Coronary artery (tissue), 2 donors: ENCODE measurements at regions not wholly inside any gene's neighbourhood (a gene's known extent, or its start where the extent isn't known, plus 50 kb on each side); places are given as distances from the start of the nearest gene placed in this dataset.

ENCODE experiments used
- DNase-seq: peaks from one replicate; pipeline ENCODE4 v3.0.0-alpha.2; 2017; ENCODE audit warnings: low spot score
- H3K27ac ChIP-seq, 2 donors: fragments of 200-600 bp; sonication (generic); one replicate each; pipeline ENCODE4 v1.5.1; 2016 to 2019
- H3K4me3 ChIP-seq: fragments of 200-600 bp; sonication (generic); 2 replicates; pipeline ENCODE4 v1.5.1; 2016; ENCODE audit warnings: mild to moderate bottlenecking, moderate library complexity
- CTCF ChIP-seq: fragments of 200-600 bp; sonication (generic); IDR thresholded peaks from one replicate; pipeline ENCODE4 v1.5.1; 2019; ENCODE audit warnings: antibody characterized with exemption

GRCh38 chr10:44183667-44184632 lies 200.9 kb downstream of the CXCL12 start:
- Histone ChIP-seq H3K4me3 (no peak overlapping the region), H3K27ac (no peak overlapping the region)
- DNase-seq = no peak
- no peak for TF ChIP-seq CTCF

- DNase-seq = no peak
- Histone ChIP-seq H3K4me3 (no peak overlapping the region), H3K27ac (no peak overlapping the region)
- TF ChIP-seq CTCF = no peak
Measured at GRCh38 chr10:44182909-44183308, 202.0 kb downstream of the CXCL12 start.

DNA sequence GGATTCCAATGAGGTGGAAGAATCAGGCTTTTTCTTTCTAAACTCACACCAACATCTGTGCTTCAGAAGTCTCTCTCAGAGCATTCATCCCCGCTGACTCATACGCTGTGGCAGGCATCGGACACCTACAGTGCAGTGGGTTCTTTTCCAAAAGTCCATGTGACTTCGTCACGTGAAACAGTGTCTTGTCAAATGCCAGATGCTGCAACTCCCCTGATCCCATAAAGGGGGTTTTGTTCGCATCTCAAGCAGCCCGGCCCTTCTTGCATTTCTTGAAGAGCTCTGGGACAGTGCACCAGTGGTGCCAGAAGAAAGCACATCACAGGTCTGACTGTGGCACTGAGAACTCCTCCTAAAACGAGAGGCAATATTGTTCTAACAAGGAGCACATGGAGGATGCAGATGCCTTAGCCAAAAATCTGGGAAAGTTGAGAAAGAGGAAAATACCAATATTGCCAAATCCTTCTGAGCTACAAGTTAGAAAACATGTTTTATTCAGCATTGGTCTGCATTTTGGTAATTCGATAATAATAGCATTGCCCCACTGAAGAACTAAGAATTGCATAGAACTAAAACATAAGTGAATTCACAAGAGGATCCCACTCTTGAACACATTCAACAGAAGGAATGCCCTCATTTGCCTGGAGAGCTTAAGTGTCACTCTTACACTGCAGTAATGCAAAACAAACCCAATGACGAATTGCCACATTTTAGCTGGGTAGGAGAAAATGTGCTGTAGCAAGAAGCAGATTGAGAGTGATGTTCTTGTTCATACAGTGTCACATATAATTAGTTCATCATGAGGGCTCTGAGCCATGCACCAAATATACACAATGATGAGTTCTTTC lies 204.4 kb downstream of the CXCL12 start:
- Histone ChIP-seq H3K4me3 (no peak overlapping the region), H3K27ac (no peak overlapping the region)
- TF ChIP-seq CTCF = no peak
- DNase-seq = no peak

- TF ChIP-seq CTCF = no peak
- DNase-seq = no peak
- Histone ChIP-seq H3K27ac (no peak overlapping the region), H3K4me3 (no peak overlapping the region)
Measured at GRCh38 chr10:44178856-44179255, 206.0 kb downstream of the CXCL12 start.

GRCh38 chr10:44178281-44178680 lies 206.6 kb downstream of the CXCL12 start:
- TF ChIP-seq CTCF = no peak
- no peak for DNase-seq
- H3K27ac ChIP-seq = no peak overlapping the region
- H3K4me3 ChIP-seq = no peak overlapping the region

DNA sequence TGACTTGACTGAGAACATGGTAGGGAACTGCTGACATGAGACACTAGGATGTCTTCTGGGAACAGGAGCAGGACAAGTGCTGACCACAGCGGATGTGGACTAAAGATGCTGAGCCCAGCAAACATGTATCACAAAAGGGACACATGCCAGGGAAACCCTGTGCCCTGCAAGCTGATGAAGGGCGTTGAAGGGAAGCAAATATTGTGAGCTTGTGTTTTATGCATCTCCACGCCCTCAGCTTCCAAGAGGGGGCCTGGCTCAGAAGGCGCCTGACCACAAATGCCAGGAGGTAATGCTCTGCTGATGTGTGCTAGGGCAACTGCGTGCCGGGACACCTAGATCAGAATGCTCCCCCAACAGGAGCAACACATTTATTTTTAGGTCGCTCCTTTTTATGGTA lies 207.3 kb downstream of the CXCL12 start:
- no peak for TF ChIP-seq CTCF
- no peak for DNase-seq
- Histone ChIP-seq H3K4me3 (no peak overlapping the region), H3K27ac (no peak overlapping the region)
